Left lung (tissue), 4 donors: ENCODE measurements at regions not wholly inside any gene's neighbourhood (a gene's known extent, or its start where the extent isn't known, plus 50 kb on each side); places are given as distances from the start of the nearest gene placed in this dataset.

ENCODE experiments used
- ATAC-seq: fragments of 200-7000 bp; cut with Tn5 transposase; one replicate; pipeline ENCODE4 v1.9.1; 2020; ENCODE audit warnings: moderate library complexity
- DNase-seq, 4 donors: peaks; one replicate each; pipeline ENCODE4 v3.0.0-alpha.2; 2013 to 2020
- H3K27ac ChIP-seq, 2 donors: fragments of 200-600 bp; sonication (generic) in 1 of 2; one replicate each; pipeline versions ENCODE4 v1.5.0 to v1.8.0; 2020 to 2021
- H3K27me3 ChIP-seq, 2 donors: fragments of 200-600 bp; sonication (generic) in 1 of 2; one replicate each; pipeline versions ENCODE4 v1.5.0 to v1.8.0; 2020 to 2021
- H3K36me3 ChIP-seq, 2 donors: fragments of 200-600 bp; sonication (generic) in 1 of 2; one replicate each; pipeline versions ENCODE4 v1.5.0 to v1.8.0; 2020 to 2021
- H3K4me1 ChIP-seq, 2 donors: fragments of 200-600 bp; one replicate each; pipeline ENCODE4 v1.8.0; 2021
- H3K4me3 ChIP-seq, 2 donors: fragments of 200-600 bp; sonication (generic) in 1 of 2; one replicate each; pipeline versions ENCODE4 v1.5.0 to v1.8.0; 2020 to 2021; ENCODE audit warnings: mild to moderate bottlenecking in 1 of 2
- H3K9me3 ChIP-seq, 2 donors: fragments of 200-600 bp; sonication (generic) in 1 of 2; one replicate each; pipeline versions ENCODE4 v1.5.0 to v1.8.0; 2020 to 2021
- intact Hi-C, 2 donors: fragments of 100-400 bp; cut with DNase I; formaldehyde crosslinking; loops; one replicate each; pipeline versions ENCODE4 v1.11.2 to v1.14.2; 2022
- TF ChIP-seq, protein P1 (sequence below), 2 donors: fragments of 200-600 bp; sonication (generic) in 1 of 2; IDR thresholded peaks; one replicate each; pipeline versions ENCODE4 v1.5.0 to v1.8.0; 2021; ENCODE audit warnings: antibody characterized with exemption in 2 of 2
- donor health status: DM: no; HTN: yes; CAD: no.
- donor health status: DM: no; HTN: no; CAD: no.

DNA sequence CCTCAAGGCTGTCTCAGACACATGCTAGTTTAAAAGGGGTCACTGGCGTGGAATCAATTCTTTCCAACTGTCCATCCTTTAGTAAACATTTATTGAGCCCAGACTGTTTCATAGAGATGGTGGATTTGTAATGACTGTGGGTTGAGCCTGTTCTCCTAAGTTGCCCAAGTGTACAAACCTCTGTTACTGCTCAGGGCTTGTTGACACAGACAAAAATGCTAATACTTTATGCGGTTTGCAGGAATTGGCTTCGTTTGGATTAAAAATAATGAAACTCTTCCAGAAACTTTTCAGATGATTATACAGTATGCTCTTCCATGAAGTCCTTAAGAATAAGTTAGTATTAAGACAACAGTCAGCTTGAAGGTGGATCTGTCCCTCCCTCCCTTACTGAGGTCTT, 83.6 kb upstream of the MGAT5 start:
- ATAC-seq, result peak; percentile 57
- intact Hi-C loops, result no loop called here
- Histone ChIP-seq H3K4me3 (no peak overlapping the region), H3K27me3 (no peaks in the 10 kb centered on the region), H3K9me3 (no peaks in the 10 kb centered on the region), H3K4me1 (peaks cover 0 to 2% of the 10 kb centered on the region in 2 donors), H3K36me3 (no peaks in the 10 kb centered on the region), H3K27ac (no peak overlapping the region)
- no peak for DNase-seq
- TF ChIP-seq, protein P1, sequence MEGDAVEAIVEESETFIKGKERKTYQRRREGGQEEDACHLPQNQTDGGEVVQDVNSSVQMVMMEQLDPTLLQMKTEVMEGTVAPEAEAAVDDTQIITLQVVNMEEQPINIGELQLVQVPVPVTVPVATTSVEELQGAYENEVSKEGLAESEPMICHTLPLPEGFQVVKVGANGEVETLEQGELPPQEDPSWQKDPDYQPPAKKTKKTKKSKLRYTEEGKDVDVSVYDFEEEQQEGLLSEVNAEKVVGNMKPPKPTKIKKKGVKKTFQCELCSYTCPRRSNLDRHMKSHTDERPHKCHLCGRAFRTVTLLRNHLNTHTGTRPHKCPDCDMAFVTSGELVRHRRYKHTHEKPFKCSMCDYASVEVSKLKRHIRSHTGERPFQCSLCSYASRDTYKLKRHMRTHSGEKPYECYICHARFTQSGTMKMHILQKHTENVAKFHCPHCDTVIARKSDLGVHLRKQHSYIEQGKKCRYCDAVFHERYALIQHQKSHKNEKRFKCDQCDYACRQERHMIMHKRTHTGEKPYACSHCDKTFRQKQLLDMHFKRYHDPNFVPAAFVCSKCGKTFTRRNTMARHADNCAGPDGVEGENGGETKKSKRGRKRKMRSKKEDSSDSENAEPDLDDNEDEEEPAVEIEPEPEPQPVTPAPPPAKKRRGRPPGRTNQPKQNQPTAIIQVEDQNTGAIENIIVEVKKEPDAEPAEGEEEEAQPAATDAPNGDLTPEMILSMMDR (IDR thresholded peaks at IDR 0.05), result no peak

DNA sequence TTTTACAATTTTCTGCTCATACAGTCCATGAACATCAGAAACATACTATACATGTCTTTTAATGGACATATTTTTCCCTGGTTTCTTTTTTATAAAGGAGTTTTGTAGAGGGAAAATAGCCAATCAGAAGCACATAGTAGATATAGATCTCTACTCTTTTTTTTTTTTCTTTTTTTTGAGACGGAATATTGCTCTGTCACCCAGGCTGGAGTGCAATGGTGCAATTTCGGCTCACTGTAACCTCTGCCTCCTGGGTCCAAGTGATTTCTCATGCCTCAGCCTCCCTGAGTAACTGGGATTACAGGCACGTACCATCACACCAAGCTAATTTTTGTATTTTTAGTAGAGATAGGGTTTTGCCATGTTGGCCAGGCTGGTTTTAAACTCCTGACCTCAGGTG, 83.2 kb upstream of the MGAT5 start:
- Histone ChIP-seq H3K4me1 (peaks cover 0 to 5% of the 10 kb centered on the region in 2 donors), H3K27me3 (no peaks in the 10 kb centered on the region), H3K9me3 (no peaks in the 10 kb centered on the region), H3K4me3 (no peak overlapping the region), H3K27ac (no peak overlapping the region), H3K36me3 (no peaks in the 10 kb centered on the region)
- DNase-seq, result no peak
- intact Hi-C loops, result no loop called here
- TF ChIP-seq, protein P1 (IDR thresholded peaks at IDR 0.05), result no peak
- no peak for ATAC-seq

- no peak overlapping the region for H3K4me3 ChIP-seq
- H3K27me3 ChIP-seq, result no peaks in the 10 kb centered on the region
- TF ChIP-seq, protein P1 (IDR thresholded peaks at IDR 0.05), result no peak
- peaks cover 4 to 13% of the 10 kb centered on the region in 2 donors for H3K4me1 ChIP-seq
- H3K27ac ChIP-seq, result no peak overlapping the region
- ATAC-seq, result peak; percentile 80
- no peaks in the 10 kb centered on the region for H3K36me3 ChIP-seq
- no peaks in the 10 kb centered on the region for H3K9me3 ChIP-seq
- DNase-seq, result peak in 1 of 4 donors; percentile 59
- intact Hi-C loops, result no loop called here
Observed at GRCh38 chr2:134173338-134174016, 80.4 kb upstream of the MGAT5 start.

GRCh38 chr2:134174711-134175110, 79.2 kb upstream of the MGAT5 start:
- TF ChIP-seq, protein P1 (IDR thresholded peaks at IDR 0.05), result no peak
- Histone ChIP-seq H3K9me3 (no peaks in the 10 kb centered on the region), H3K27ac (no peak overlapping the region), H3K27me3 (no peaks in the 10 kb centered on the region), H3K4me1 (peaks cover 5 to 17% of the 10 kb centered on the region in 2 donors), H3K36me3 (no peaks in the 10 kb centered on the region), H3K4me3 (no peak overlapping the region)
- ATAC-seq (no peak), DNase-seq (no peak)
- intact Hi-C loops, result no loop called here

DNA sequence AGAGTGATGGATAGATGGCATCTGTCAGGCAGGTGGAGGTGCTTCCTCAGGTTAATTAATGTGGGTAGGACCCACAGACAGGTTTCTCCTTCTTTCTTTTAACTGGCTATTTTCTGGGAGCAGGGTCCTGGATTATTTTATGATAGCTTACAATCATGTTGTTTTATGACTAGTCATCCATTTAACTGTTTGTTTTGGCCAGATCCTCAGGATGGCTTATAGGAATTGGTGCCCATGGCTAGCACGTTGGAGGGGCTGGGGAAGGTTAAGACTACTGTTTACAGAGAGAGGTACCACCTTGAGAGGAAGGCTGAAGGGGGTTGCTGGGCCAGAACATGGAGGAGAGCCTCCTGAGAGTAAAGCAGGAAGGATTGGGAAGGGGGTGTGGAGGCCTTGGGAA, 78.0 kb upstream of the MGAT5 start:
- DNase-seq (no peak), ATAC-seq (no peak)
- TF ChIP-seq, protein P1 (IDR thresholded peaks at IDR 0.05), result no peak
- intact Hi-C loops, result no loop called here
- peaks cover 5 to 20% of the 10 kb centered on the region in 2 donors for H3K4me1 ChIP-seq
- no peak overlapping the region for H3K4me3 ChIP-seq
- no peaks in the 10 kb centered on the region for H3K9me3 ChIP-seq
- no peaks in the 10 kb centered on the region for H3K27me3 ChIP-seq
- no peak overlapping the region for H3K27ac ChIP-seq
- H3K36me3 ChIP-seq, result no peaks in the 10 kb centered on the region
